ENCODE measurements at regions not wholly inside any gene's neighbourhood (a gene's known extent, or its start where the extent isn't known, plus 50 kb on each side); places are given as distances from the start of the nearest gene placed in this dataset.
"Not testable (repeated sequence)": the region's sequence is repeated elsewhere in the genome, so short reads cannot be mapped to it uniquely, and the experiment has no call there.

GRCh38 chr2:239801404-239802184 is 223.5 kb downstream of the NDUFA10 start:
- DNase-seq: no peak

- DNase-seq: no peak
These were observed 224.3 kb downstream of the NDUFA10 start for GRCh38 chr2:239800785-239801386.

GRCh38 chr2:239797316-239797715 is 227.8 kb downstream of the NDUFA10 start:
- DNase-seq: no peak

- DNase-seq: not testable (repeated sequence)
These were observed 229.4 kb downstream of the NDUFA10 start for GRCh38 chr2:239795761-239796160.

- DNase-seq: no peak
These were observed 231.3 kb downstream of the NDUFA10 start for GRCh38 chr2:239793836-239794235.

GRCh38 chr2:239793086-239793485 is 232.1 kb downstream of the NDUFA10 start:
- no peak for DNase-seq

- DNase-seq: no peak
These were observed 232.6 kb downstream of the NDUFA10 start for GRCh38 chr2:239792405-239793084.

GRCh38 chr2:239791526-239792404 is 233.4 kb downstream of the NDUFA10 start:
- DNase-seq: no peak

- DNase-seq: no peak
These were observed 234.4 kb downstream of the NDUFA10 start for GRCh38 chr2:239790721-239791120.

- no peak for DNase-seq
These were observed 234.8 kb downstream of the NDUFA10 start for GRCh38 chr2:239790313-239790712.

GRCh38 chr2:239789711-239790110 is 235.4 kb downstream of the NDUFA10 start:
- no peak for DNase-seq

- no peak for DNase-seq
These were observed 236.5 kb downstream of the NDUFA10 start for GRCh38 chr2:239788576-239789098.

- no peak for DNase-seq
These were observed 237.5 kb downstream of the NDUFA10 start for GRCh38 chr2:239787538-239788050.

- DNase-seq: no peak
These were observed 238.4 kb downstream of the NDUFA10 start for GRCh38 chr2:239786791-239787190.

GRCh38 chr2:239781454-239781853 is 243.7 kb downstream of the NDUFA10 start:
- DNase-seq: no peak

- DNase-seq: no peak
These were observed 244.7 kb downstream of the NDUFA10 start for GRCh38 chr2:239780236-239780994.

- no peak for DNase-seq
These were observed 245.6 kb downstream of the NDUFA10 start for GRCh38 chr2:239779584-239779983.

- DNase-seq: no peak
These were observed 246.1 kb downstream of the NDUFA10 start for GRCh38 chr2:239778861-239779558.

GRCh38 chr2:239778042-239778851 is 246.9 kb downstream of the NDUFA10 start:
- DNase-seq: no peak

- no peak for DNase-seq
These were observed 247.9 kb downstream of the NDUFA10 start for GRCh38 chr2:239777219-239777618.

Data from Kasumi-1 (cell line).